ENCODE measurements at regions not wholly inside any gene's neighbourhood (a gene's known extent, or its start where the extent isn't known, plus 50 kb on each side); places are given as distances from the start of the nearest gene placed in this dataset.

- H3K4me3 ChIP-seq: no peak overlapping the region
- H3K4me1 ChIP-seq: no peaks in the 10 kb centered on the region
- H3K27ac ChIP-seq: no peak overlapping the region
- WGBS, 2 donors (ENCODE audit: low coverage in 1 of 2): 55 to 83% methylated on average over 1 to 3 of the region's 13 CpGs
- no peaks in the 10 kb centered on the region for H3K36me3 ChIP-seq
- TF ChIP-seq POLR2AphosphoS5 (IDR thresholded peaks at IDR 0.05) (no peak), EP300 (IDR thresholded peaks at IDR 0.05) (no peak), POLR2A (IDR thresholded peaks at IDR 0.05) (no peak)
- TF ChIP-seq, protein P1, sequence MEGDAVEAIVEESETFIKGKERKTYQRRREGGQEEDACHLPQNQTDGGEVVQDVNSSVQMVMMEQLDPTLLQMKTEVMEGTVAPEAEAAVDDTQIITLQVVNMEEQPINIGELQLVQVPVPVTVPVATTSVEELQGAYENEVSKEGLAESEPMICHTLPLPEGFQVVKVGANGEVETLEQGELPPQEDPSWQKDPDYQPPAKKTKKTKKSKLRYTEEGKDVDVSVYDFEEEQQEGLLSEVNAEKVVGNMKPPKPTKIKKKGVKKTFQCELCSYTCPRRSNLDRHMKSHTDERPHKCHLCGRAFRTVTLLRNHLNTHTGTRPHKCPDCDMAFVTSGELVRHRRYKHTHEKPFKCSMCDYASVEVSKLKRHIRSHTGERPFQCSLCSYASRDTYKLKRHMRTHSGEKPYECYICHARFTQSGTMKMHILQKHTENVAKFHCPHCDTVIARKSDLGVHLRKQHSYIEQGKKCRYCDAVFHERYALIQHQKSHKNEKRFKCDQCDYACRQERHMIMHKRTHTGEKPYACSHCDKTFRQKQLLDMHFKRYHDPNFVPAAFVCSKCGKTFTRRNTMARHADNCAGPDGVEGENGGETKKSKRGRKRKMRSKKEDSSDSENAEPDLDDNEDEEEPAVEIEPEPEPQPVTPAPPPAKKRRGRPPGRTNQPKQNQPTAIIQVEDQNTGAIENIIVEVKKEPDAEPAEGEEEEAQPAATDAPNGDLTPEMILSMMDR (IDR thresholded peaks at IDR 0.05): no peak
- peaks cover 38% of the 10 kb centered on the region for H3K27me3 ChIP-seq
- no peak for ATAC-seq
- H3K9me3 ChIP-seq: peaks cover 0 to 8% (median 0%) of the 10 kb centered on the region in 3 donors
Observed at GRCh38 chr19:32196690-32197420, 148.6 kb upstream of the ZNF507 start.

DNA sequence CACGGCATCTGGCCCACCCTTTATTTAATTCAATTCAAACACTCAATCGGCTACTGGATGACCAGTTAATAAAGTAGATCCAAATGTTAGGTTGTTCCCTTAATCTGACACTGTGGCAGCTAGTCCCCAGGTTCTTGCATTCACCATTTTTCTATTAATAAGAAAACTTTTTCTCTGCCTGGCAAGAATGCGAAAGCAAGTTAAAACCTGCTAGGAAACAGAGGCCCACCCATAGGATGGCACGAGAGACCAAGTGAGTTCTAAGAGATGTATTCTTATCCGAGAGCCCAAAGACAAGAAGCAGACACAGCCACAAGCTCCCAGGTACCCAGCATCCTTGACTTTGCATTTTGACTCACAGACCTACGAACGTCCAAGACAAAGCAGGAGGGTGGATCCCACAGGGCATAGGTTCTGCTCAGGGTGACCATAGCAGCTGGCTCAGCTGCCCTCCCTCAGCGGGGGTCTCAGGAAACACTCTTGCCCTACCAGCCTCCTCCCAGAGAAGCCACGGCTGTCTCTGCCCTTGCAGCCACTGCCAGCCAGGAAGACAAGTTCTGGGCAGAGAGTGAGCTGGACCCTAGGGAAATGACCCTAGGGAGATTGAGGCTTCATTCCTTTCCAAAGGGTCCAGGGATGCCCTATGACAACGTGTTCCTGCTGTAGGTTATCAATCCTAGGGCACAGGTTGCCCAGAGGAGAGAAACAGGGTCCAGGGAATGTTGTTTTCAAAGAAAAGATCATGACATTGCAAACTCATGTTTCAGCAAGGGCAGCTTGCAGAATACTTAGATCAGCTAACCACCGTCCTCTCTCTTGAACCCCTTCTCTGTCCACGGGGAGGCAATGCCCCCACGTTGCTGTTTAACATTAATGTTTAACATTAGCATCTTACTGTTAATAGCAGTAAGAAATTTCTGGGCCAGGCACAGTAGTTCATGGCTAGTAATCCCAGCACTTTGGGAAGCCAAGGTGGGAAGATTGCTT is 147.2 kb upstream of the ZNF507 start:
- Histone ChIP-seq H3K4me3 (no peak overlapping the region), H3K27me3 (peaks cover 46% of the 10 kb centered on the region), H3K27ac (no peak overlapping the region), H3K36me3 (no peaks in the 10 kb centered on the region), H3K4me1 (no peaks in the 10 kb centered on the region), H3K9me3 (peaks cover 0 to 3% (median 0%) of the 10 kb centered on the region in 3 donors)
- TF ChIP-seq, protein P1 (IDR thresholded peaks at IDR 0.05): no peak
- TF ChIP-seq POLR2AphosphoS5 (IDR thresholded peaks at IDR 0.05) (no peak), EP300 (IDR thresholded peaks at IDR 0.05) (no peak), POLR2A (IDR thresholded peaks at IDR 0.05) (no peak)
- ATAC-seq: no peak
- whole genome bisulfite sequencing, 2 donors (ENCODE audit: low coverage in 1 of 2): 70% methylated on average over 9 to 10 of the region's 13 CpGs

GRCh38 chr19:32199501-32200040 is 145.8 kb upstream of the ZNF507 start:
- Histone ChIP-seq H3K27me3 (peaks cover 42% of the 10 kb centered on the region), H3K4me1 (no peaks in the 10 kb centered on the region), H3K27ac (no peak overlapping the region), H3K4me3 (no peak overlapping the region), H3K9me3 (no peaks in the 10 kb centered on the region), H3K36me3 (no peaks in the 10 kb centered on the region)
- ATAC-seq: no peak
- TF ChIP-seq POLR2A (IDR thresholded peaks at IDR 0.05): no peak
- no peak for TF ChIP-seq POLR2AphosphoS5 (IDR thresholded peaks at IDR 0.05)
- TF ChIP-seq, protein P1 (IDR thresholded peaks at IDR 0.05): no peak
- no peak for TF ChIP-seq EP300 (IDR thresholded peaks at IDR 0.05)
- 80 to 90% methylated on average over 9 to 10 of the region's 10 CpGs for WGBS, 2 donors (ENCODE audit: low coverage in 1 of 2)

- Histone ChIP-seq H3K4me1 (no peaks in the 10 kb centered on the region), H3K4me3 (no peak overlapping the region), H3K36me3 (no peaks in the 10 kb centered on the region), H3K27ac (no peak overlapping the region), H3K27me3 (peaks cover 44% of the 10 kb centered on the region), H3K9me3 (no peaks in the 10 kb centered on the region)
- no peak for ATAC-seq
- no peak for TF ChIP-seq POLR2AphosphoS5 (IDR thresholded peaks at IDR 0.05)
- TF ChIP-seq EP300 (IDR thresholded peaks at IDR 0.05): no peak
- TF ChIP-seq, protein P1 (IDR thresholded peaks at IDR 0.05): no peak
- no peak for TF ChIP-seq POLR2A (IDR thresholded peaks at IDR 0.05)
- 76 to 80% methylated on average over 2 to 3 of the region's 9 CpGs for WGBS, 2 donors (ENCODE audit: low coverage in 1 of 2)
Observed at GRCh38 chr19:32200312-32201038, 144.9 kb upstream of the ZNF507 start.

Data from gastroesophageal sphincter (tissue), 4 donors.